GM23338 (cell line): ENCODE measurements at regions not wholly inside any gene's neighbourhood (a gene's known extent, or its start where the extent isn't known, plus 50 kb on each side); places are given as distances from the start of the nearest gene placed in this dataset.

Experiments
- ATAC-seq: fragments of 200-7000 bp; cut with Tn5 transposase; 3 replicates; pipeline ENCODE4 v1.9.1; 2020
- DNase-seq: peaks from one replicate; pipeline ENCODE4 v3.0.0-alpha.2; 2015; ENCODE audit warnings: low spot score
- H2AFZ ChIP-seq: fragments of 200-600 bp; sonication (generic); 2 replicates; pipeline ENCODE4 v1.8.0; 2016; ENCODE audit warnings: antibody characterized with exemption, mild to moderate bottlenecking, moderate library complexity
- H3F3A ChIP-seq: fragments of 200-600 bp; sonication (generic); replicated peaks from 2 replicates; pipeline ENCODE4 v1.8.0; 2017; ENCODE audit warnings: antibody characterized with exemption, mixed run types, low read depth
- H3K27ac ChIP-seq: fragments of 200-600 bp; sonication (generic); 2 replicates; pipeline ENCODE4 v1.6.1; 2016; ENCODE audit warnings: low read depth
- H3K27me3 ChIP-seq: fragments of 200-600 bp; sonication (generic); 2 replicates; pipeline ENCODE4 v1.8.0; 2016; ENCODE audit warnings: mild to moderate bottlenecking, mixed run types, moderate library complexity; ENCODE audit not compliant: insufficient read depth
- H3K36me3 ChIP-seq: fragments of 200-600 bp; sonication (generic); 2 replicates; pipeline ENCODE4 v1.8.0; 2016; ENCODE audit warnings: mild to moderate bottlenecking; ENCODE audit not compliant: insufficient read depth
- H3K4me1 ChIP-seq: fragments of 200-600 bp; sonication (generic); 2 replicates; pipeline ENCODE4 v1.8.0; 2016; ENCODE audit warnings: mild to moderate bottlenecking, moderate library complexity; ENCODE audit not compliant: insufficient read depth
- H3K4me2 ChIP-seq: fragments of 200-600 bp; sonication (generic); 2 replicates; pipeline ENCODE4 v1.7.1; 2017; ENCODE audit warnings: mixed run types
- H3K4me3 ChIP-seq: fragments of 200-600 bp; sonication (generic); 2 replicates; pipeline ENCODE4 v1.6.1; 2016; ENCODE audit warnings: mixed run types
- H3K79me2 ChIP-seq: fragments of 200-600 bp; sonication (generic); replicated peaks from 2 replicates; pipeline ENCODE4 v1.8.0; 2017; ENCODE audit warnings: mild to moderate bottlenecking; ENCODE audit not compliant: insufficient read depth
- H3K9me2 ChIP-seq: fragments of 200-600 bp; sonication (generic); 2 replicates; pipeline ENCODE4 v1.8.0; 2017; ENCODE audit not compliant: insufficient read depth
- H4K20me1 ChIP-seq: fragments of 200-600 bp; sonication (generic); replicated peaks from 2 replicates; pipeline ENCODE4 v1.8.0; 2017; ENCODE audit warnings: mild to moderate bottlenecking; ENCODE audit not compliant: insufficient read depth
- H3K27ac Mint-ChIP-seq: 2 replicates; pipeline ENCODE4 v1.8.0; 2020; ENCODE audit warnings: inconsistent platforms, mild to moderate bottlenecking, moderate library complexity, mixed read lengths
- H3K27me3 Mint-ChIP-seq: 3 replicates; pipeline ENCODE4 v1.8.0; 2022; ENCODE audit warnings: low read depth, mild to moderate bottlenecking, moderate library complexity, mixed read lengths, inconsistent platforms; ENCODE audit not compliant: insufficient read depth, poor library complexity
- H3K36me3 Mint-ChIP-seq: 3 replicates; pipeline ENCODE4 v1.8.0; 2021; ENCODE audit warnings: low read depth, mild to moderate bottlenecking, inconsistent platforms, moderate library complexity, mixed read lengths
- H3K4me1 Mint-ChIP-seq: 3 replicates; pipeline ENCODE4 v1.8.0; 2020; ENCODE audit warnings: mild to moderate bottlenecking, inconsistent platforms, mixed read lengths
- H3K4me3 Mint-ChIP-seq: 3 replicates; pipeline ENCODE4 v1.8.0; 2021; ENCODE audit warnings: moderate library complexity, mild to moderate bottlenecking, inconsistent platforms, mixed read lengths
- H3K9me3 Mint-ChIP-seq: 3 replicates; pipeline ENCODE4 v1.8.0; 2020; ENCODE audit warnings: moderate library complexity, mild to moderate bottlenecking, inconsistent platforms, mixed read lengths
- CREB1 ChIP-seq: fragments of 250-450 bp; sonication (Bioruptor Pico); IDR thresholded peaks from 2 replicates; pipeline ENCODE4 v1.5.0; 2020; ENCODE audit warnings: low read depth, mild to moderate bottlenecking, moderate library complexity
- EZH2 ChIP-seq: fragments of 200-600 bp; sonication (generic); IDR thresholded peaks from one replicate; pipeline ENCODE4 v1.8.0; 2017; ENCODE audit warnings: antibody characterized with exemption, mild to moderate bottlenecking, low read depth; ENCODE audit not compliant: unreplicated experiment
- EZH2phosphoT487 ChIP-seq: fragments of 200-600 bp; sonication (generic); IDR thresholded peaks from one replicate; pipeline ENCODE4 v1.8.1; 2018; ENCODE audit warnings: antibody characterized with exemption; ENCODE audit not compliant: unreplicated experiment
- JUNB ChIP-seq: IDR thresholded peaks from one replicate; pipeline ENCODE4 v1.6.1; 2016; ENCODE audit warnings: antibody characterized with exemption; ENCODE audit not compliant: unreplicated experiment
- NANOG ChIP-seq: IDR thresholded peaks from 2 replicates; pipeline ENCODE4 v1.6.1; 2016; ENCODE audit warnings: antibody characterized with exemption, borderline replicate concordance
- POLR2AphosphoS5 ChIP-seq: IDR thresholded peaks from 2 replicates; pipeline ENCODE4 v1.6.1; 2016; ENCODE audit warnings: antibody characterized with exemption, low read depth
- STAT1 ChIP-seq: IDR thresholded peaks from one replicate; pipeline ENCODE4 v1.6.1; 2016; ENCODE audit warnings: antibody characterized with exemption; ENCODE audit not compliant: unreplicated experiment
- ZNF114 ChIP-seq: fragments of 250-450 bp; sonication (Bioruptor Pico); IDR thresholded peaks from 2 replicates; pipeline ENCODE4 v1.5.0; 2020; ENCODE audit warnings: mild to moderate bottlenecking, moderate library complexity
- ZNF331 ChIP-seq: fragments of 250-450 bp; sonication (Bioruptor Pico); IDR thresholded peaks from 2 replicates; pipeline ENCODE4 v1.5.0; 2020; ENCODE audit warnings: low read depth, mild to moderate bottlenecking, moderate library complexity
- TF ChIP-seq, protein P1 (sequence below), 2 experiments: fragments of 200-600 bp in 1 of 2; sonication (generic) in 1 of 2; conservative IDR thresholded peaks; 2 replicates each; pipeline versions ENCODE4 v1.5.1 to v1.6.1; 2016 to 2017; ENCODE audit warnings: antibody characterized with exemption in 2 of 2, low read depth in 2 of 2, mild to moderate bottlenecking in 2 of 2, moderate library complexity in 1 of 2
- TF ChIP-seq, protein P2 (sequence below): fragments of 250-450 bp; sonication (Bioruptor Pico); IDR thresholded peaks from 2 replicates; pipeline ENCODE4 v1.5.0; 2020; ENCODE audit warnings: mild to moderate bottlenecking, moderate library complexity
- TF ChIP-seq, protein P3 (sequence below): IDR thresholded peaks from 2 replicates; pipeline ENCODE4 v1.6.1; 2016; ENCODE audit warnings: antibody characterized with exemption
- TF ChIP-seq, protein P4 (sequence below): IDR thresholded peaks from one replicate; pipeline ENCODE4 v1.6.1; 2018; ENCODE audit warnings: antibody characterized with exemption; ENCODE audit not compliant: unreplicated experiment

DNA sequence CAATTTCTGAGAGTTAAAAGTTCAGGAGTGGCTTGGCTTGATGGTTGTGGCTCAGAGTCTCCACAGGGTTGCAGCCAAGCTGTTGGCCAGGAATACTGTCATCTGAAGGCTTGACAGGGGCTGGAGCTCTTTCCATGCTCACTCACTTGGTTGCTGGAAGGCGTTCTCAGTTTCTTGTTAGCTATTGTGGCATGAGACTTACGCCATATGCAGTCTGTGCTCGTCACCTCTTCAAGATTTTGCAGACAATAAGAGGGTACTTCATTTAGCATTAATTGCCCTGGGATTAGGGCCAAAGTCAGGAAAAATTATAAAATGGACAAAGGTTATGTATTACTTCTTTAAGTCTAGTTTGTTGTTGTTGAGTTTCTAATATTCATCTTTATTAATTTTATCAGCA, 380.6 kb upstream of the MAP3K7 start:
- Histone ChIP-seq H3K36me3 (no peaks in the 10 kb centered on the region), H3K9me2 (peaks cover 6% of the 10 kb centered on the region), H3F3A (no peaks in the 10 kb centered on the region), H2AFZ (no peak overlapping the region; the same call in 1 of the 2 replicates), H3K4me1 (peaks cover 10% of the 10 kb centered on the region; the same call in 1 of the 2 replicates), H3K27me3 (no peaks in the 10 kb centered on the region), H3K4me3 (no peak overlapping the region), H4K20me1 (no peaks in the 10 kb centered on the region), H3K27ac (no peak overlapping the region), H3K4me2 (no peak overlapping the region), H3K79me2 (no peaks in the 10 kb centered on the region)
- TF ChIP-seq ZNF331 (CRISPR knock-in tag) (no peak), EZH2phosphoT487 (no peak), STAT1 (no peak), EZH2 (no peak), JUNB (no peak), POLR2AphosphoS5 (no peak), ZNF114 (CRISPR knock-in tag) (no peak), CREB1 (CRISPR knock-in tag) (no peak), NANOG (no peak)
- TF ChIP-seq, protein P1, sequence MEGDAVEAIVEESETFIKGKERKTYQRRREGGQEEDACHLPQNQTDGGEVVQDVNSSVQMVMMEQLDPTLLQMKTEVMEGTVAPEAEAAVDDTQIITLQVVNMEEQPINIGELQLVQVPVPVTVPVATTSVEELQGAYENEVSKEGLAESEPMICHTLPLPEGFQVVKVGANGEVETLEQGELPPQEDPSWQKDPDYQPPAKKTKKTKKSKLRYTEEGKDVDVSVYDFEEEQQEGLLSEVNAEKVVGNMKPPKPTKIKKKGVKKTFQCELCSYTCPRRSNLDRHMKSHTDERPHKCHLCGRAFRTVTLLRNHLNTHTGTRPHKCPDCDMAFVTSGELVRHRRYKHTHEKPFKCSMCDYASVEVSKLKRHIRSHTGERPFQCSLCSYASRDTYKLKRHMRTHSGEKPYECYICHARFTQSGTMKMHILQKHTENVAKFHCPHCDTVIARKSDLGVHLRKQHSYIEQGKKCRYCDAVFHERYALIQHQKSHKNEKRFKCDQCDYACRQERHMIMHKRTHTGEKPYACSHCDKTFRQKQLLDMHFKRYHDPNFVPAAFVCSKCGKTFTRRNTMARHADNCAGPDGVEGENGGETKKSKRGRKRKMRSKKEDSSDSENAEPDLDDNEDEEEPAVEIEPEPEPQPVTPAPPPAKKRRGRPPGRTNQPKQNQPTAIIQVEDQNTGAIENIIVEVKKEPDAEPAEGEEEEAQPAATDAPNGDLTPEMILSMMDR (conservative IDR thresholded peaks at IDR 0.05; ENCODE audit: low read depth in 2 of 2), result no peak
- TF ChIP-seq, protein P2, sequence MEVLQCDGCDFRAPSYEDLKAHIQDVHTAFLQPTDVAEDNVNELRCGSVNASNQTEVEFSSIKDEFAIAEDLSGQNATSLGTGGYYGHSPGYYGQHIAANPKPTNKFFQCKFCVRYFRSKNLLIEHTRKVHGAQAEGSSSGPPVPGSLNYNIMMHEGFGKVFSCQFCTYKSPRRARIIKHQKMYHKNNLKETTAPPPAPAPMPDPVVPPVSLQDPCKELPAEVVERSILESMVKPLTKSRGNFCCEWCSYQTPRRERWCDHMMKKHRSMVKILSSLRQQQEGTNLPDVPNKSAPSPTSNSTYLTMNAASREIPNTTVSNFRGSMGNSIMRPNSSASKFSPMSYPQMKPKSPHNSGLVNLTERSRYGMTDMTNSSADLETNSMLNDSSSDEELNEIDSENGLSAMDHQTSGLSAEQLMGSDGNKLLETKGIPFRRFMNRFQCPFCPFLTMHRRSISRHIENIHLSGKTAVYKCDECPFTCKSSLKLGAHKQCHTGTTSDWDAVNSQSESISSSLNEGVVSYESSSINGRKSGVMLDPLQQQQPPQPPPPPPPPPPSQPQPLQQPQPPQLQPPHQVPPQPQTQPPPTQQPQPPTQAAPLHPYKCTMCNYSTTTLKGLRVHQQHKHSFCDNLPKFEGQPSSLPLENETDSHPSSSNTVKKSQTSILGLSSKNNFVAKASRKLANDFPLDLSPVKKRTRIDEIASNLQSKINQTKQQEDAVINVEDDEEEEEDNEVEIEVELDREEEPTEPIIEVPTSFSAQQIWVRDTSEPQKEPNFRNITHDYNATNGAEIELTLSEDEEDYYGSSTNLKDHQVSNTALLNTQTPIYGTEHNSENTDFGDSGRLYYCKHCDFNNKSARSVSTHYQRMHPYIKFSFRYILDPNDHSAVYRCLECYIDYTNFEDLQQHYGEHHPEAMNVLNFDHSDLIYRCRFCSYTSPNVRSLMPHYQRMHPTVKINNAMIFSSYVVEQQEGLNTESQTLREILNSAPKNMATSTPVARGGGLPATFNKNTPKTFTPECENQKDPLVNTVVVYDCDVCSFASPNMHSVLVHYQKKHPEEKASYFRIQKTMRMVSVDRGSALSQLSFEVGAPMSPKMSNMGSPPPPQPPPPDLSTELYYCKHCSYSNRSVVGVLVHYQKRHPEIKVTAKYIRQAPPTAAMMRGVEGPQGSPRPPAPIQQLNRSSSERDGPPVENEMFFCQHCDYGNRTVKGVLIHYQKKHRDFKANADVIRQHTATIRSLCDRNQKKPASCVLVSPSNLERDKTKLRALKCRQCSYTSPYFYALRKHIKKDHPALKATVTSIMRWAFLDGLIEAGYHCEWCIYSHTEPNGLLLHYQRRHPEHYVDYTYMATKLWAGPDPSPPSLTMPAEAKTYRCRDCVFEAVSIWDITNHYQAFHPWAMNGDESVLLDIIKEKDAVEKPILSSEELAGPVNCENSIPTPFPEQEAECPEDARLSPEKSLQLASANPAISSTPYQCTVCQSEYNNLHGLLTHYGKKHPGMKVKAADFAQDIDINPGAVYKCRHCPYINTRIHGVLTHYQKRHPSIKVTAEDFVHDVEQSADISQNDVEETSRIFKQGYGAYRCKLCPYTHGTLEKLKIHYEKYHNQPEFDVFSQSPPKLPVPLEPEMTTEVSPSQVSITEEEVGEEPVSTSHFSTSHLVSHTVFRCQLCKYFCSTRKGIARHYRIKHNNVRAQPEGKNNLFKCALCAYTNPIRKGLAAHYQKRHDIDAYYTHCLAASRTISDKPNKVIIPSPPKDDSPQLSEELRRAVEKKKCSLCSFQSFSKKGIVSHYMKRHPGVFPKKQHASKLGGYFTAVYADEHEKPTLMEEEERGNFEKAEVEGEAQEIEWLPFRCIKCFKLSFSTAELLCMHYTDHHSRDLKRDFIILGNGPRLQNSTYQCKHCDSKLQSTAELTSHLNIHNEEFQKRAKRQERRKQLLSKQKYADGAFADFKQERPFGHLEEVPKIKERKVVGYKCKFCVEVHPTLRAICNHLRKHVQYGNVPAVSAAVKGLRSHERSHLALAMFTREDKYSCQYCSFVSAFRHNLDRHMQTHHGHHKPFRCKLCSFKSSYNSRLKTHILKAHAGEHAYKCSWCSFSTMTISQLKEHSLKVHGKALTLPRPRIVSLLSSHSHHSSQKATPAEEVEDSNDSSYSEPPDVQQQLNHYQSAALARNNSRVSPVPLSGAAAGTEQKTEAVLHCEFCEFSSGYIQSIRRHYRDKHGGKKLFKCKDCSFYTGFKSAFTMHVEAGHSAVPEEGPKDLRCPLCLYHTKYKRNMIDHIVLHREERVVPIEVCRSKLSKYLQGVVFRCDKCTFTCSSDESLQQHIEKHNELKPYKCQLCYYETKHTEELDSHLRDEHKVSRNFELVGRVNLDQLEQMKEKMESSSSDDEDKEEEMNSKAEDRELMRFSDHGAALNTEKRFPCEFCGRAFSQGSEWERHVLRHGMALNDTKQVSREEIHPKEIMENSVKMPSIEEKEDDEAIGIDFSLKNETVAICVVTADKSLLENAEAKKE (CRISPR knock-in tag), result no peak
- TF ChIP-seq, protein P3, sequence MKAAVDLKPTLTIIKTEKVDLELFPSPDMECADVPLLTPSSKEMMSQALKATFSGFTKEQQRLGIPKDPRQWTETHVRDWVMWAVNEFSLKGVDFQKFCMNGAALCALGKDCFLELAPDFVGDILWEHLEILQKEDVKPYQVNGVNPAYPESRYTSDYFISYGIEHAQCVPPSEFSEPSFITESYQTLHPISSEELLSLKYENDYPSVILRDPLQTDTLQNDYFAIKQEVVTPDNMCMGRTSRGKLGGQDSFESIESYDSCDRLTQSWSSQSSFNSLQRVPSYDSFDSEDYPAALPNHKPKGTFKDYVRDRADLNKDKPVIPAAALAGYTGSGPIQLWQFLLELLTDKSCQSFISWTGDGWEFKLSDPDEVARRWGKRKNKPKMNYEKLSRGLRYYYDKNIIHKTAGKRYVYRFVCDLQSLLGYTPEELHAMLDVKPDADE, result no peak
- TF ChIP-seq, protein P4, sequence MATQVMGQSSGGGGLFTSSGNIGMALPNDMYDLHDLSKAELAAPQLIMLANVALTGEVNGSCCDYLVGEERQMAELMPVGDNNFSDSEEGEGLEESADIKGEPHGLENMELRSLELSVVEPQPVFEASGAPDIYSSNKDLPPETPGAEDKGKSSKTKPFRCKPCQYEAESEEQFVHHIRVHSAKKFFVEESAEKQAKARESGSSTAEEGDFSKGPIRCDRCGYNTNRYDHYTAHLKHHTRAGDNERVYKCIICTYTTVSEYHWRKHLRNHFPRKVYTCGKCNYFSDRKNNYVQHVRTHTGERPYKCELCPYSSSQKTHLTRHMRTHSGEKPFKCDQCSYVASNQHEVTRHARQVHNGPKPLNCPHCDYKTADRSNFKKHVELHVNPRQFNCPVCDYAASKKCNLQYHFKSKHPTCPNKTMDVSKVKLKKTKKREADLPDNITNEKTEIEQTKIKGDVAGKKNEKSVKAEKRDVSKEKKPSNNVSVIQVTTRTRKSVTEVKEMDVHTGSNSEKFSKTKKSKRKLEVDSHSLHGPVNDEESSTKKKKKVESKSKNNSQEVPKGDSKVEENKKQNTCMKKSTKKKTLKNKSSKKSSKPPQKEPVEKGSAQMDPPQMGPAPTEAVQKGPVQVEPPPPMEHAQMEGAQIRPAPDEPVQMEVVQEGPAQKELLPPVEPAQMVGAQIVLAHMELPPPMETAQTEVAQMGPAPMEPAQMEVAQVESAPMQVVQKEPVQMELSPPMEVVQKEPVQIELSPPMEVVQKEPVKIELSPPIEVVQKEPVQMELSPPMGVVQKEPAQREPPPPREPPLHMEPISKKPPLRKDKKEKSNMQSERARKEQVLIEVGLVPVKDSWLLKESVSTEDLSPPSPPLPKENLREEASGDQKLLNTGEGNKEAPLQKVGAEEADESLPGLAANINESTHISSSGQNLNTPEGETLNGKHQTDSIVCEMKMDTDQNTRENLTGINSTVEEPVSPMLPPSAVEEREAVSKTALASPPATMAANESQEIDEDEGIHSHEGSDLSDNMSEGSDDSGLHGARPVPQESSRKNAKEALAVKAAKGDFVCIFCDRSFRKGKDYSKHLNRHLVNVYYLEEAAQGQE, result no peak
- no peak overlapping the region for H3K27ac Mint-ChIP-seq
- H3K4me1 Mint-ChIP-seq, result peaks cover 13% of the 10 kb centered on the region
- no peaks in the 10 kb centered on the region; the same call in 2 of the 3 replicates for H3K9me3 Mint-ChIP-seq
- no peak for DNase-seq
- ATAC-seq, result no peak
- no peak overlapping the region for H3K4me3 Mint-ChIP-seq
- no peaks in the 10 kb centered on the region for H3K27me3 Mint-ChIP-seq
- H3K36me3 Mint-ChIP-seq, result no peaks in the 10 kb centered on the region
